SK-N-MC (cell line): ENCODE measurements at regions not wholly inside any gene's neighbourhood (a gene's known extent, or its start where the extent isn't known, plus 50 kb on each side); places are given as distances from the start of the nearest gene placed in this dataset.

Experiments used
- DNase-seq: peaks from one replicate; pipeline ENCODE4 v3.0.0-alpha.2; 2011; ENCODE audit warnings: low read depth, low spot score
- H3K27ac ChIP-seq: fragments of 200-600 bp; sonication (generic); 2 replicates; pipeline ENCODE4 v1.5.1; 2016; ENCODE audit warnings: mixed run types
- H3K36me3 ChIP-seq: fragments of 200-600 bp; sonication (generic); 2 replicates; pipeline ENCODE4 v1.6.1; 2017; ENCODE audit warnings: antibody characterized with exemption, low read length, mixed read lengths; ENCODE audit not compliant: insufficient read depth
- H3K4me3 ChIP-seq: fragments of 200-600 bp; sonication (generic); 2 replicates; pipeline ENCODE4 v1.5.1; 2016
- H3K9ac ChIP-seq: fragments of 200-600 bp; sonication (generic); 2 replicates; pipeline ENCODE4 v1.8.0; 2017; ENCODE audit warnings: mixed run types, mixed read lengths; ENCODE audit not compliant: insufficient read length
- H3K9me3 ChIP-seq: fragments of 200-600 bp; sonication (generic); 2 replicates; pipeline ENCODE4 v1.6.1; 2017; ENCODE audit warnings: low read depth, mild to moderate bottlenecking, antibody characterized with exemption, low read length, moderate library complexity, mixed read lengths
- EZH2 ChIP-seq: fragments of 200-600 bp; sonication (generic); IDR thresholded peaks from one replicate; pipeline ENCODE4 v1.6.1; 2017; ENCODE audit warnings: antibody characterized with exemption
- FOXP2 ChIP-seq: optimal IDR thresholded peaks from 2 replicates; pipeline ENCODE3; 2011; ENCODE audit warnings: mild to moderate bottlenecking, moderate library complexity; ENCODE audit not compliant: insufficient read depth; ENCODE audit errors: extremely low read length, control extremely low read depth
- POLR2AphosphoS5 ChIP-seq: IDR thresholded peaks from 2 replicates; pipeline ENCODE4 v1.6.1; 2012; ENCODE audit warnings: mild to moderate bottlenecking, low read depth, low read length, borderline replicate concordance

DNA sequence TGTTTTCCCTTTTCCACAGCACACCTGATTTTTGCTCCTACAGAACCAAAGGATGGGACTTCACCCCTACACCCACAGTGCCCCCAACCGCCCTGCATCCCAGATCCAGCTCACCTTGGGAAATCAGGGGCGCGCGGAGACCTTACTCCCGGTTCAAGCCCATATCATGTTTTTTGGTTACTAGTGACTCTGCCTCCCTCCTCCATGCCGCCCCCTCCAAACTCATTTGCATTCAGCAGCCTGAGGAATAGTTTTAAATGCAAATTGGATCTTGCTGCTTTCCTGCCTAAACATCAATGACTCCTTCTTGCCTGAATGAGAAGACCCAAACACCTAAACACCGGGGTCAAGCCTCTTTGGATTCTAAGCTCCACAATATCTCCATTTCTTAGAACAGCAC, 331.8 kb downstream of the TMEM114 start:
- H3K9ac ChIP-seq, result no peak overlapping the region
- H3K9me3 ChIP-seq, result no peaks in the 10 kb centered on the region
- TF ChIP-seq FOXP2 (no peak), POLR2AphosphoS5 (no peak), EZH2 (no peak)

DNA sequence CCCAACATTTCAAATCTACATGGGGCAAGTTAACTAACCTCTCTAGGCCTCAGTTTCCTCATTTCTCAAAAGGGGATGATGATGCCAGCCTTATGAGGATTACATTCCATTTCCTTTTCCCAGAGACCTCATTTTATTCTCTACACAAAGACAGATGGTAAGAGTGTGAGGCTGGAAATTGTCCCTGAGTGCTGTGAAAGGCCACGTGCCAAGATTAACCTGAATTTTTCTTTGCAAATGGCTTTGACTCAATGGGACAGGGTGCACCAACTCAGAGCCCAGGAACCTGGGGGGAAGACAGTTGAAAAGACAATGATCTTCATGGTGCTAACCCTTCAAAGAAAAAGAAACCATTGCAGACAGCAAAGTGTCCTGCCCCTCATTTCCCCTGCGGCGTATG, 332.8 kb downstream of the TMEM114 start:
- Histone ChIP-seq H3K4me3 (no peak overlapping the region), H3K9me3 (no peaks in the 10 kb centered on the region), H3K36me3 (no peaks in the 10 kb centered on the region), H3K27ac (no peak overlapping the region), H3K9ac (no peak overlapping the region)
- DNase-seq, result no peak
- no peak for TF ChIP-seq EZH2
- no peak for TF ChIP-seq POLR2AphosphoS5
- TF ChIP-seq FOXP2, result no peak

More for the DNA sequence above, 331.8 kb downstream of the TMEM114 start:
- no peak for DNase-seq
- no peaks in the 10 kb centered on the region for H3K36me3 ChIP-seq
- H3K27ac ChIP-seq, result no peak overlapping the region
- H3K4me3 ChIP-seq, result no peak overlapping the region

DNA sequence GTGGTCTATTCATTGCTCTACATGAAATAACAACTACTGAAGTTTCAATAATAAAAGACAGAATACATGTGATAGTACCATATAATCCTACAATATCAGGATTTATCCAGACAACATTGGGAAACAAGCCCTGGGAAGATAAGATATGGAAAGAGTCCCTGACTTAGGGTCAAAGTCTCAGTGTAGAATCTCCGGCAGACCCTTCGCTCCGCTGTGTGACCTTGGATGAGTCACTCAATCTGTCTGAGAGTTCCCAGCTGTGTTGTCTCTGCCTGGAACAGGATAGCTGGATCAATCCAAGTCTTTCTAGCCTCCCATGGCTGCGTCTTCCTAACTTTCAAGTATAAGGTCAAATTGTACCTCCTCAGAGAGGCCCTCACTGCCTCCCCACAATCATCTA, 335.9 kb downstream of the TMEM114 start:
- Histone ChIP-seq H3K9me3 (no peaks in the 10 kb centered on the region), H3K27ac (no peak overlapping the region), H3K36me3 (no peaks in the 10 kb centered on the region), H3K4me3 (no peak overlapping the region), H3K9ac (no peak overlapping the region)
- TF ChIP-seq POLR2AphosphoS5 (no peak), FOXP2 (no peak), EZH2 (no peak)
- DNase-seq, result no peak

DNA sequence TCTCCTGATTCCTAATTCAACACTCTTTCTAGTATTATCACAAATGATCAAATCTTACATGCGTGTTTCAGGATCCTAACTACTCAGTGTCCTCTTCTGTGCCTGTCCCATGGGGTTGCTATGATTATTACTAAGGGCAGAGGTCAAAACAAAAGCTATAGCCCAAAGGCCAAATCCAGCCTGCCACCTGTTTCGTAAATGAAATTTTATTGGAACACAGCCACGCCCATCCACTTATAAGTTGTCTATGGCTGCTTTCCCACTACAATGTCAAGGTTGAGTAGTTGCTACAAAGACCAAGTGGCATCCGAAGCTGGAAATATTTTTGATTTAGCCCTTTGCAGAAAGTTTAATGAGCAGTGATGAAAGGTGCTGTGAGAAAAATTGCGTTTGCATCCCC, 336.6 kb downstream of the TMEM114 start:
- no peak for DNase-seq
- Histone ChIP-seq H3K4me3 (no peak overlapping the region), H3K9ac (no peak overlapping the region), H3K27ac (no peak overlapping the region), H3K36me3 (no peaks in the 10 kb centered on the region), H3K9me3 (no peaks in the 10 kb centered on the region)
- no peak for TF ChIP-seq POLR2AphosphoS5
- TF ChIP-seq EZH2, result no peak
- no peak for TF ChIP-seq FOXP2

DNA sequence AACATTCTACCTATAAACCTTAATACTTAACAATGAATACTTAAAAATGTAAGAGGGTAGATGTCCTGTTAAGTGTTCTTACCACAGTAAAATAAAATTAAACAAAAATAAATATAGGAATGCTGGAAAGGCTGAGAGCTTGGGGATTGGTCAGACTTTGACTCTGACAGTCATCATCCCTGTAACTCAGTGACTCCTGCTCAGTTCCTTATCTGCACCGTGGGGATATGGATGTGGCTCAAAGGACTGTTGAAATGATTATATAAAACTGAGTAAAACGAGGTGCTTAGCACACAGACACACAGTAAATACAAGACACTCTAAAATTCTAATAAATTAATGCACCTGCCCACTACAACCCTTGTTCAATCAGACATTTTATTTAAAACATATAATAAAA, 338.6 kb downstream of the TMEM114 start:
- no peak for TF ChIP-seq FOXP2
- TF ChIP-seq POLR2AphosphoS5, result no peak
- TF ChIP-seq EZH2, result no peak
- Histone ChIP-seq H3K9ac (no peak overlapping the region), H3K36me3 (no peaks in the 10 kb centered on the region), H3K9me3 (no peaks in the 10 kb centered on the region), H3K27ac (no peak overlapping the region), H3K4me3 (no peak overlapping the region)
- no peak for DNase-seq

DNA sequence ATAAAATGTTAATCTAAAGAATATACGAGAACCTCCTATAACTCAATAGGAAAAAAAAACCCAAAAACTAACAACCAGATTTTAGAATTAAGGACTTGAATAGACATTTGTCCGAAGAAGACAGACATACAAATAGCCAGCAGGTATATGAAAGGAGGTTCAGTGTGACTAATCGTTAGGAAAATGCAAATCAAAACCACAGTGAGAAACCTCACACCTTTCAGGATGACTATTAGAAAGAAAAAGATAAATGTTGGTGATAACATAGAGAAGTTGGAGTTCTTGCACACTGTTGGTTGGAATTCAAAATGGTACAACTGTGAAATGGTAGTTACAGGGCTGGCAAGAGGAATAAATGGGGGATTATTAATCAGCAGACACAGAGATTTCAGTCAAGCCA, 339.0 kb downstream of the TMEM114 start:
- Histone ChIP-seq H3K27ac (no peak overlapping the region), H3K9me3 (no peaks in the 10 kb centered on the region), H3K9ac (no peak overlapping the region), H3K4me3 (no peak overlapping the region), H3K36me3 (no peaks in the 10 kb centered on the region)
- TF ChIP-seq EZH2 (no peak), FOXP2 (no peak), POLR2AphosphoS5 (no peak)
- DNase-seq, result no peak

DNA sequence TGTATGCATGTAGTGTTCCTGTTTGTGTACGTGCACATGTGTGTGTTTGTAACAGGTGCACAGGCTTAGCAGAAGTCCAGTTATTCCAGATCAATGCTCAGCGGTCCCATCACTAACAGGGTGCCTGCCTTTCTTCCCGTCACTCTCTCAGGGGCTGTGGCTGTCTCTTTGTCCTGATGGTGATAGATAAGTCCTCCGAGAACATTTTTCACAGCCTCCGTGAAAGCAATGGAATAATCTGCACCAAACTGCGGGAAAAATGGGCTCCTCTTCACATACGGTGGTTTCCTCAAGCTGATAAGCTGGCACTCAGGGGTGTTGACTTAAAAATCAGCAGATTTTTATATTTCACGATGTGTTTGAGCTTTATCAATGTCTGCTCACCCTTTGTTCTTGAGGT, 342.3 kb downstream of the TMEM114 start:
- no peaks in the 10 kb centered on the region for H3K36me3 ChIP-seq
- TF ChIP-seq EZH2, result no peak
- no peak for TF ChIP-seq POLR2AphosphoS5
- TF ChIP-seq FOXP2, result no peak

DNA sequence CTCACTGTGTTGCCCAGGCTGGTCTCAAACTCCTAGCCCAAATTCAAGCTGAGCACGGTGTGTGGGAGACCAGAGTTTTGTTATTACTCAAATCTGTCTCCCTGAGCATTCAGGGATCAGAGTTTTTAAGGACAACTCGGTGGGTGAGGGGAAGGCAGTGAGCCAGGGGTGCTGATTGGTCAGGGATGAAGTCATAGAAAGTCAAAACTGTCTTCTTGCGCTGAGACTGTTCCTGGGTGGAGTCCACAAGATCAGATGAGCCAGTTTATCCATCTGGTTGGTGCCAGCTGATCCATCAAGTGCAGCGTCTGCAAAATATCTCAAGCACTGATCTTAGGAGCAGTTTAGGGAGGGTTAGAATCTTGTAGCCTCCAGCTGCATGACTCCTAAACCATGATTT, 346.3 kb downstream of the TMEM114 start:
- DNase-seq, result no peak
- H3K9me3 ChIP-seq, result no peaks in the 10 kb centered on the region
- no peak overlapping the region for H3K9ac ChIP-seq
- no peaks in the 10 kb centered on the region for H3K36me3 ChIP-seq
- H3K4me3 ChIP-seq, result no peak overlapping the region
- TF ChIP-seq EZH2 (no peak), FOXP2 (no peak), POLR2AphosphoS5 (no peak)
- H3K27ac ChIP-seq, result no peak overlapping the region

More for the DNA sequence above, 342.3 kb downstream of the TMEM114 start:
- DNase-seq, result no peak
- no peaks in the 10 kb centered on the region for H3K9me3 ChIP-seq
- no peak overlapping the region for H3K9ac ChIP-seq
- H3K27ac ChIP-seq, result no peak overlapping the region
- no peak overlapping the region for H3K4me3 ChIP-seq

DNA sequence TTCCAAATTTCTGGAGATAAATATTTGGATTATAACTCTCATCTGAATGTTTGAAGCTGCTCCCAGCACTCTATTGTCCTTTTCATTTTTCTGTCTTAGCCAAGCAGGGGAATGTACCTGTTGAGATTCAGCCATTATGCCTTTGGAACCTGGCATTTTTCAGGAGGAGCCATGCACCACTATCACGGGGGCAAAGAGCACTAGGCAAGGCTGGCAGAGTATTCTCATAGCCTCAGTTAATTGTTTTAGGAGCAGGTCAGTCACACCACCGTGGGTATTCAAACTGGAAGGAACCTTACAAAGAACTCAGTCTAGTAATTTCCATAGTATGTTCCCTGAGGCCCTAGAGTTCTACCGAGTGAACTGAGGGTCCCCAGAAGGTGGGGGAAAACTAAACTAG, 348.9 kb downstream of the TMEM114 start:
- DNase-seq, result no peak
- TF ChIP-seq FOXP2 (no peak), EZH2 (no peak), POLR2AphosphoS5 (no peak)
- Histone ChIP-seq H3K36me3 (no peaks in the 10 kb centered on the region), H3K27ac (no peak overlapping the region), H3K9ac (no peak overlapping the region), H3K9me3 (no peaks in the 10 kb centered on the region), H3K4me3 (no peak overlapping the region)

DNA sequence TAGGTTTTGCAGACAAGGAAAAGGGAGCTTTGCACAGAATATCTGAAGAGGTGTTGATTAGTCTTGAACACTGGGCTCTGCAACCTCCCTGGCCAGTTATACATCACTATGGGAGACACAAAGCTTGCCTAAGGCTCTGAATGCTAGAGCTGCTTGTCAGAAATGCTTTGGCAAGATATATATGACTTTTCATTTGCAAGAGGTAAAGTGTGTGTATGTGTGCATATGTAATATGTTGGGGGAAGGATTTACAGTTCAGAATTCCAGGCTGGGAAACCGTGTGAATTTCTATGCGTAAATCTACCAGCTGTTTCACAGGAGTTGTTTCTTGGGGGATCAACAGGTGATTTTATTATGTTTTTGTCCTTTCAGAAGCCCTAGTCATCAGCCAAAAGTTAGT, 350.9 kb downstream of the TMEM114 start:
- TF ChIP-seq EZH2 (no peak), POLR2AphosphoS5 (no peak), FOXP2 (no peak)
- DNase-seq, result no peak
- Histone ChIP-seq H3K9me3 (no peaks in the 10 kb centered on the region), H3K36me3 (no peaks in the 10 kb centered on the region), H3K27ac (no peak overlapping the region), H3K4me3 (no peak overlapping the region), H3K9ac (no peak overlapping the region)

DNA sequence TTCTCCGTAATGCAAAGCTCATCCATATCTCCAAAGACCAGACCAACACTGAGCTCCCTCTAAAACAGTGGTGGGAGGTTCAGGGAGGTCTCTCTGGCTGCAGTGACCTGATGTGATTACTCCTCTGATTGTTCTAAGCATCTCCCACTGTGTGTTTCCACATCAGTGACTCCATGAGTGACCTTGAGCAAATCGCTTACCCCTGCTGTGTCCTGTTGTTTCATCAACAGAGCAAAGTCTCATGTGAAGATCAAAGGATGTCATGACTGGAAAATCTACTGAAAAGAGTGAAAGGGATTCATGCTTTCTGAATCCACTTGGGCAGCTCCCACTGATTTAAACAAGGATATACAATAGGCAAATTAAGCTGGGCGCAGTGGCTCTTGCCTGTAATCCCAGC, 352.9 kb downstream of the TMEM114 start:
- no peak overlapping the region for H3K27ac ChIP-seq
- H3K9me3 ChIP-seq, result no peaks in the 10 kb centered on the region
- no peak overlapping the region for H3K9ac ChIP-seq
- DNase-seq, result no peak
- no peaks in the 10 kb centered on the region for H3K36me3 ChIP-seq
- no peak overlapping the region for H3K4me3 ChIP-seq
- no peak for TF ChIP-seq FOXP2
- no peak for TF ChIP-seq EZH2
- TF ChIP-seq POLR2AphosphoS5, result no peak
